CD14-positive monocyte (primary cell): ENCODE measurements at regions not wholly inside any gene's neighbourhood (a gene's known extent, or its start where the extent isn't known, plus 50 kb on each side); places are given as distances from the start of the nearest gene placed in this dataset.
"Not testable (repeated sequence)": the region's sequence is repeated elsewhere in the genome, so short reads cannot be mapped to it uniquely, and the experiment has no call there.

Experiments
- DNase-seq, 3 donors: peaks; one replicate each; pipeline ENCODE4 v3.0.0-alpha.2; 2011 to 2022
- H2AFZ ChIP-seq: 2 replicates; pipeline ENCODE4 v1.6.0; 2012; ENCODE audit warnings: mild to moderate bottlenecking, low read depth, low read length, inconsistent platforms; ENCODE audit not compliant: insufficient read depth, poor library complexity, severe bottlenecking
- H3K27ac ChIP-seq, 2 donors: 1 replicate in 1 of 2; 2 replicates in 1 of 2; pipeline ENCODE4 v1.5.1; 2012 to 2013; ENCODE audit warnings: low read length in 2 of 2, control low read depth in 1 of 2, inconsistent platforms in 1 of 2, low read depth in 1 of 2, mild to moderate bottlenecking in 1 of 2
- H3K27me3 ChIP-seq, 2 donors: one replicate each; pipeline versions ENCODE4 v1.6.0 to v1.6.1; 2011 to 2013; ENCODE audit warnings: low read length in 2 of 2; ENCODE audit not compliant: control insufficient read depth in 2 of 2, insufficient read depth in 2 of 2
- H3K36me3 ChIP-seq, 2 donors: replicated peaks in 1 of 2; 1 replicate in 1 of 2; 2 replicates in 1 of 2; pipeline versions ENCODE4 v1.5.1 to v1.6.1; 2012 to 2013; ENCODE audit warnings: low read length in 2 of 2, control low read depth in 1 of 2, inconsistent platforms in 1 of 2, mild to moderate bottlenecking in 1 of 2; ENCODE audit not compliant: insufficient read depth in 2 of 2, control insufficient read depth in 1 of 2
- H3K4me1 ChIP-seq, 2 donors: 1 replicate in 1 of 2; 2 replicates in 1 of 2; pipeline versions ENCODE4 v1.5.1 to v1.6.1; 2012 to 2013; ENCODE audit warnings: low read length in 2 of 2, control low read depth in 1 of 2, inconsistent platforms in 1 of 2, mild to moderate bottlenecking in 1 of 2, moderate library complexity in 1 of 2; ENCODE audit not compliant: insufficient read depth in 2 of 2, control insufficient read depth in 1 of 2
- H3K4me2 ChIP-seq: replicated peaks from 2 replicates; pipeline ENCODE3; 2012; ENCODE audit warnings: low read length, moderate library complexity, mild to moderate bottlenecking; ENCODE audit not compliant: poor library complexity, severe bottlenecking; ENCODE audit errors: extremely low read depth
- H3K4me3 ChIP-seq, 3 experiments: fragments of 200-600 bp in 1 of 3; sonication (generic) in 1 of 3; replicated peaks in 1 of 3; 1 replicate in 2 of 3; 2 replicates in 1 of 3; pipeline ENCODE4 v1.5.1; 2011 to 2013; ENCODE audit warnings: low read length in 3 of 3, mild to moderate bottlenecking in 3 of 3, control low read depth in 2 of 3, low read depth in 2 of 3, inconsistent platforms in 1 of 3, moderate library complexity in 1 of 3
- H3K79me2 ChIP-seq: 2 replicates; pipeline ENCODE4 v1.6.0; 2012; ENCODE audit warnings: mild to moderate bottlenecking, control low read depth, inconsistent platforms, low read length, moderate library complexity; ENCODE audit not compliant: insufficient read depth
- H3K9ac ChIP-seq: 2 replicates; pipeline ENCODE4 v1.6.0; 2017; ENCODE audit warnings: low read length, mild to moderate bottlenecking; ENCODE audit not compliant: insufficient read depth, poor library complexity, severe bottlenecking
- H3K9me3 ChIP-seq, 2 donors: replicated peaks in 1 of 2; 1 replicate in 1 of 2; 2 replicates in 1 of 2; pipeline versions ENCODE4 v1.5.1 to v1.6.1; 2012 to 2013; ENCODE audit warnings: low read length in 2 of 2, control low read depth in 1 of 2; ENCODE audit not compliant: control insufficient read depth in 1 of 2, insufficient read depth in 1 of 2
- H4K20me1 ChIP-seq: 2 replicates; pipeline ENCODE4 v1.6.0; 2012; ENCODE audit warnings: mild to moderate bottlenecking, low read length, control low read depth, moderate library complexity; ENCODE audit not compliant: insufficient read depth
- H3K27ac Mint-ChIP-seq, 7 donors: one replicate each; pipeline ENCODE4 v1.8.0; 2020; ENCODE audit warnings: mild to moderate bottlenecking in 7 of 7, mixed read lengths in 7 of 7, moderate library complexity in 6 of 7, inconsistent platforms in 2 of 7
- H3K27me3 Mint-ChIP-seq, 3 donors: one replicate each; pipeline ENCODE4 v1.8.0; 2021 to 2022; ENCODE audit warnings: low read depth in 3 of 3, mild to moderate bottlenecking in 3 of 3, mixed read lengths in 3 of 3, moderate library complexity in 3 of 3, inconsistent platforms in 1 of 3
- H3K36me3 Mint-ChIP-seq, 2 donors: one replicate each; pipeline ENCODE4 v1.8.0; 2020; ENCODE audit warnings: mixed read lengths in 2 of 2, inconsistent platforms in 1 of 2, mild to moderate bottlenecking in 1 of 2
- H3K4me1 Mint-ChIP-seq: one replicate; pipeline ENCODE4 v1.8.0; 2020; ENCODE audit warnings: mild to moderate bottlenecking, mixed read lengths
- H3K4me3 Mint-ChIP-seq, 2 donors: one replicate each; pipeline ENCODE4 v1.8.0; 2020; ENCODE audit warnings: mild to moderate bottlenecking in 2 of 2, mixed read lengths in 2 of 2, moderate library complexity in 1 of 2
- H3K9me3 Mint-ChIP-seq, 7 donors: one replicate each; pipeline ENCODE4 v1.8.0; 2020 to 2022; ENCODE audit warnings: mixed read lengths in 7 of 7, mild to moderate bottlenecking in 6 of 7, moderate library complexity in 6 of 7, inconsistent platforms in 2 of 7
- WGBS: methylation state at CpG from one replicate; pipeline ENCODE4 v1.1.5; 2013; ENCODE audit warnings: missing lambda C conversion rate; ENCODE audit not compliant: insufficient coverage; 5-methylcytosine and 5-hydroxymethylcytosine counted together
- intact Hi-C, 2 donors: fragments of 100-400 bp; cut with micrococcal nuclease; formaldehyde crosslinking; loops; one replicate each; pipeline versions ENCODE4 v1.15.0 to v1.15.1; 2023
- TF ChIP-seq, protein P1 (sequence below): fragments of 200-600 bp; IDR thresholded peaks from one replicate; pipeline ENCODE4 v1.8.0; 2022; ENCODE audit warnings: antibody characterized with exemption, mild to moderate bottlenecking

DNA sequence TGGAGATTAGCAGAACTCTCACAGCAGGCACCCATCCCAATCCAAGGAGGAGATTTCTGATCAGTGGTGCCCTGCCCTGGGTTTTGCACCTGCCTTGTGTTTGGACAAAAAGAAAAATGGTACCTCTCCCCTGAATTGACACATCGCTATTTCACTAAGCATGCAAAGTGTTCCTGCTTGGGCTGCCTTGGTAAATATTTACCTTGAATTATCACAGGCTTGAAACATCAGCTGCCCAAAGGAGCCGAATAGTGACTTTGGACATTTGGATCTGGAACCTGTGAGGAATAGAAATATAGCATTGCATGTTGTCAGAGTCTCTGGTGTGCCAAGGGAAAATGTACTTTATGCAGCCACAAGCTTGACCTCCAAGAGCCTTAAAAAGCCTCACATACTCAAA lies 926.4 kb upstream of the FANCL start:
- no peaks in the 10 kb centered on the region for H3K36me3 Mint-ChIP-seq
- TF ChIP-seq, protein P1, sequence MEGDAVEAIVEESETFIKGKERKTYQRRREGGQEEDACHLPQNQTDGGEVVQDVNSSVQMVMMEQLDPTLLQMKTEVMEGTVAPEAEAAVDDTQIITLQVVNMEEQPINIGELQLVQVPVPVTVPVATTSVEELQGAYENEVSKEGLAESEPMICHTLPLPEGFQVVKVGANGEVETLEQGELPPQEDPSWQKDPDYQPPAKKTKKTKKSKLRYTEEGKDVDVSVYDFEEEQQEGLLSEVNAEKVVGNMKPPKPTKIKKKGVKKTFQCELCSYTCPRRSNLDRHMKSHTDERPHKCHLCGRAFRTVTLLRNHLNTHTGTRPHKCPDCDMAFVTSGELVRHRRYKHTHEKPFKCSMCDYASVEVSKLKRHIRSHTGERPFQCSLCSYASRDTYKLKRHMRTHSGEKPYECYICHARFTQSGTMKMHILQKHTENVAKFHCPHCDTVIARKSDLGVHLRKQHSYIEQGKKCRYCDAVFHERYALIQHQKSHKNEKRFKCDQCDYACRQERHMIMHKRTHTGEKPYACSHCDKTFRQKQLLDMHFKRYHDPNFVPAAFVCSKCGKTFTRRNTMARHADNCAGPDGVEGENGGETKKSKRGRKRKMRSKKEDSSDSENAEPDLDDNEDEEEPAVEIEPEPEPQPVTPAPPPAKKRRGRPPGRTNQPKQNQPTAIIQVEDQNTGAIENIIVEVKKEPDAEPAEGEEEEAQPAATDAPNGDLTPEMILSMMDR, result no peak

DNA sequence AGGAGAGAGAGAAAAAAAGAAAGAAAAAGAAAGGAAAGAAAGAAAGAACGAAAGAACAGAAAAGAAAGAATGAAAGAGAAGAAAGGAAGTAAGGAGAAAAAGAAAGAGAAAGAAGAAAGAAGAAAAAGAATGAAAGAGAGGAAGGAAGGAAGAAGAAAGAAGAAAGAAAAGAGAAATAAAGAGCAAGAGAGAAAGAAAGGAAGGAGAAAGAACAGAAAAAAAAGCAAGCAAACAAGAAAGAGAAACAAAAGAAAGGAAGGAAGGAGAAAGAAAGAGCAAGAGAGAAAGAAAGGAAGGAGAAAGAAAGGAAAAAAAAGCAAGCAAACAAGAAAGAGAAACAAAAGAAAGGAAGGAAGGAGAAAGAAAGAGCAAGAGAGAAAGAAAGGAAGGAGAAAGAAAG lies 916.8 kb upstream of the FANCL start:
- H3K4me1 Mint-ChIP-seq, H3K4me2 ChIP-seq, H3K27ac Mint-ChIP-seq, H3K27me3 Mint-ChIP-seq, H3K27ac ChIP-seq, H3K36me3 Mint-ChIP-seq, H3K9me3 ChIP-seq, H3K4me3 Mint-ChIP-seq, H3K4me3 ChIP-seq, H3K27me3 ChIP-seq, H3K36me3 ChIP-seq, intact Hi-C loops, H3K9ac ChIP-seq, DNase-seq, H2AFZ ChIP-seq, H4K20me1 ChIP-seq, H3K79me2 ChIP-seq, H3K4me1 ChIP-seq, H3K9me3 Mint-ChIP-seq: not testable (repeated sequence)
- 100% methylated on average over 1 of the region's 1 CpG for WGBS

More for the DNA sequence above, 926.4 kb upstream of the FANCL start:
- no peak overlapping the region for H3K4me3 Mint-ChIP-seq
- Histone ChIP-seq H3K36me3 (no peaks in the 10 kb centered on the region), H3K27ac (no peak overlapping the region), H3K79me2 (no peaks in the 10 kb centered on the region), H3K4me1 (no peaks in the 10 kb centered on the region), H3K27me3 (no peaks in the 10 kb centered on the region), H3K9ac (no peak overlapping the region), H2AFZ (no peak overlapping the region), H3K4me2 (no peak overlapping the region), H3K9me3 (no peaks in the 10 kb centered on the region), H4K20me1 (no peaks in the 10 kb centered on the region), H3K4me3 (no peak overlapping the region)
- 100% methylated on average over 2 of the region's 2 CpGs for WGBS
- no peaks in the 10 kb centered on the region for H3K4me1 Mint-ChIP-seq
- DNase-seq, result no peak
- peaks cover 0 to 2% (median 0%) of the 10 kb centered on the region in 3 donors for H3K27me3 Mint-ChIP-seq
- H3K9me3 Mint-ChIP-seq, result peaks cover 0 to 2% (median 0%) of the 10 kb centered on the region in 7 donors
- H3K27ac Mint-ChIP-seq, result no peak overlapping the region
- intact Hi-C loops, result no loop called here
